Keratinocyte (primary cell): ENCODE measurements at regions not wholly inside any gene's neighbourhood (a gene's known extent, or its start where the extent isn't known, plus 50 kb on each side); places are given as distances from the start of the nearest gene placed in this dataset.

Source experiments
- DNase-seq: peaks from one replicate; pipeline ENCODE4 v3.0.0-alpha.2; 2011; ENCODE audit warnings: low read depth, missing footprints, low spot score
- FAIRE-seq: peaks from 2 replicates; lab custom pipeline; 2011; peaks lifted over from hg19 to GRCh38; lab: Jason Lieb, UNC
- H2AFZ ChIP-seq: 2 replicates; pipeline ENCODE4 v1.6.0; 2012; ENCODE audit warnings: low read length, control low read depth, inconsistent platforms; ENCODE audit not compliant: control insufficient read depth
- H3K27ac ChIP-seq: 2 replicates; pipeline ENCODE4 v1.5.1; 2011; ENCODE audit warnings: low read length; ENCODE audit not compliant: control insufficient read depth, insufficient read depth
- H3K27me3 ChIP-seq: 3 replicates; pipeline ENCODE4 v1.6.0; 2011; ENCODE audit warnings: low read length; ENCODE audit not compliant: control insufficient read depth, insufficient read depth; ENCODE audit errors: extremely low read depth
- H3K36me3 ChIP-seq, 2 experiments: 2 replicates in 1 of 2; 3 replicates in 1 of 2; pipeline ENCODE4 v1.5.1; 2011; ENCODE audit warnings: low read length in 2 of 2, mild to moderate bottlenecking in 1 of 2; ENCODE audit not compliant: control insufficient read depth in 2 of 2, insufficient read depth in 2 of 2; ENCODE audit errors: extremely low read depth in 1 of 2
- H3K4me1 ChIP-seq: 3 replicates; pipeline ENCODE4 v1.5.1; 2011; ENCODE audit warnings: low read length; ENCODE audit not compliant: control insufficient read depth, insufficient read depth; ENCODE audit errors: extremely low read depth
- H3K4me2 ChIP-seq: 3 replicates; pipeline ENCODE4 v1.6.0; 2011; ENCODE audit warnings: low read depth, low read length; ENCODE audit not compliant: control insufficient read depth, insufficient read depth; ENCODE audit errors: extremely low read depth
- H3K4me3 ChIP-seq, 3 experiments: fragments of 200-600 bp in 1 of 3; sonication (generic) in 1 of 3; 2 replicates in 2 of 3; 3 replicates in 1 of 3; pipeline ENCODE4 v1.5.1; 2011 to 2016; ENCODE audit warnings: low read length in 3 of 3, mild to moderate bottlenecking in 3 of 3, control low read depth in 2 of 3, inconsistent platforms in 1 of 3, low read depth in 1 of 3, mixed read lengths in 1 of 3, mixed run types in 1 of 3, moderate library complexity in 1 of 3; ENCODE audit not compliant: control insufficient read depth in 2 of 3, insufficient read depth in 2 of 3; ENCODE audit errors: extremely low read depth in 1 of 3
- H3K79me2 ChIP-seq: 2 replicates; pipeline ENCODE4 v1.6.0; 2012; ENCODE audit warnings: low read length; ENCODE audit not compliant: control insufficient read depth, insufficient read depth
- H3K9ac ChIP-seq: 3 replicates; pipeline ENCODE4 v1.6.0; 2011; ENCODE audit warnings: low read length; ENCODE audit not compliant: control insufficient read depth, insufficient read depth; ENCODE audit errors: extremely low read depth
- H3K9me1 ChIP-seq: 3 replicates; pipeline ENCODE4 v1.6.0; 2011; ENCODE audit warnings: low read length; ENCODE audit not compliant: control insufficient read depth, insufficient read depth; ENCODE audit errors: extremely low read depth
- H3K9me3 ChIP-seq: 2 replicates; pipeline ENCODE4 v1.5.1; 2012; ENCODE audit warnings: low read depth, low read length; ENCODE audit not compliant: control insufficient read depth
- H4K20me1 ChIP-seq: 3 replicates; pipeline ENCODE4 v1.6.0; 2011; ENCODE audit warnings: low read length; ENCODE audit not compliant: control insufficient read depth, insufficient read depth; ENCODE audit errors: extremely low read depth
- EZH2 ChIP-seq: IDR thresholded peaks from one replicate; pipeline ENCODE4 v1.6.1; 2012; ENCODE audit warnings: inconsistent platforms, mild to moderate bottlenecking, low read length, moderate library complexity
- dilution Hi-C: fragments of 300-500 bp; cut with MboI; formaldehyde crosslinking; loops from one replicate; pipeline ENCODE4 v1.7.0; 2020; ENCODE audit warnings: low sequenced_read_pairs; ENCODE audit not compliant: extremely low pct_ligation_motif_present
- TF ChIP-seq, protein P1 (sequence below), 3 experiments: IDR thresholded peaks in 1 of 3; conservative IDR thresholded peaks in 1 of 3; optimal IDR thresholded peaks in 1 of 3; 2 replicates in 2 of 3; 3 replicates in 1 of 3; pipeline versions ENCODE3 to v1.5.1; 2011; ENCODE audit warnings: low read length in 3 of 3, mild to moderate bottlenecking in 3 of 3, moderate library complexity in 2 of 3, control low read depth in 1 of 3, inconsistent platforms in 1 of 3; ENCODE audit not compliant: insufficient read depth in 2 of 3; ENCODE audit errors: extremely low read depth in 1 of 3

GRCh38 chr3:106908181-106908938 is 468.9 kb upstream of the CCDC54 start:
- dilution Hi-C loops, result no loop called here
- Histone ChIP-seq H3K9me3 (no peaks in the 10 kb centered on the region), H3K27me3 (no peaks in the 10 kb centered on the region), H3K36me3 (no peaks in the 10 kb centered on the region), H3K4me3 (no peak overlapping the region), H4K20me1 (no peaks in the 10 kb centered on the region), H3K4me2 (no peak overlapping the region), H3K9ac (no peak overlapping the region), H3K27ac (no peak overlapping the region), H3K9me1 (no peaks in the 10 kb centered on the region), H2AFZ (no peak overlapping the region), H3K4me1 (peaks cover 6% of the 10 kb centered on the region), H3K79me2 (no peaks in the 10 kb centered on the region)
- TF ChIP-seq, protein P1, sequence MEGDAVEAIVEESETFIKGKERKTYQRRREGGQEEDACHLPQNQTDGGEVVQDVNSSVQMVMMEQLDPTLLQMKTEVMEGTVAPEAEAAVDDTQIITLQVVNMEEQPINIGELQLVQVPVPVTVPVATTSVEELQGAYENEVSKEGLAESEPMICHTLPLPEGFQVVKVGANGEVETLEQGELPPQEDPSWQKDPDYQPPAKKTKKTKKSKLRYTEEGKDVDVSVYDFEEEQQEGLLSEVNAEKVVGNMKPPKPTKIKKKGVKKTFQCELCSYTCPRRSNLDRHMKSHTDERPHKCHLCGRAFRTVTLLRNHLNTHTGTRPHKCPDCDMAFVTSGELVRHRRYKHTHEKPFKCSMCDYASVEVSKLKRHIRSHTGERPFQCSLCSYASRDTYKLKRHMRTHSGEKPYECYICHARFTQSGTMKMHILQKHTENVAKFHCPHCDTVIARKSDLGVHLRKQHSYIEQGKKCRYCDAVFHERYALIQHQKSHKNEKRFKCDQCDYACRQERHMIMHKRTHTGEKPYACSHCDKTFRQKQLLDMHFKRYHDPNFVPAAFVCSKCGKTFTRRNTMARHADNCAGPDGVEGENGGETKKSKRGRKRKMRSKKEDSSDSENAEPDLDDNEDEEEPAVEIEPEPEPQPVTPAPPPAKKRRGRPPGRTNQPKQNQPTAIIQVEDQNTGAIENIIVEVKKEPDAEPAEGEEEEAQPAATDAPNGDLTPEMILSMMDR (optimal IDR thresholded peaks at IDR 0.05 in 1 of 3, IDR thresholded peaks at IDR 0.05 in 1 of 3, conservative IDR thresholded peaks at IDR 0.05 in 1 of 3; ENCODE audit: extremely low read depth in 1 of 3, insufficient read depth in 2 of 3, low read length in 3 of 3), result no peak
- TF ChIP-seq EZH2, result no peak
- FAIRE-seq (no peak), DNase-seq (no peak)

DNA sequence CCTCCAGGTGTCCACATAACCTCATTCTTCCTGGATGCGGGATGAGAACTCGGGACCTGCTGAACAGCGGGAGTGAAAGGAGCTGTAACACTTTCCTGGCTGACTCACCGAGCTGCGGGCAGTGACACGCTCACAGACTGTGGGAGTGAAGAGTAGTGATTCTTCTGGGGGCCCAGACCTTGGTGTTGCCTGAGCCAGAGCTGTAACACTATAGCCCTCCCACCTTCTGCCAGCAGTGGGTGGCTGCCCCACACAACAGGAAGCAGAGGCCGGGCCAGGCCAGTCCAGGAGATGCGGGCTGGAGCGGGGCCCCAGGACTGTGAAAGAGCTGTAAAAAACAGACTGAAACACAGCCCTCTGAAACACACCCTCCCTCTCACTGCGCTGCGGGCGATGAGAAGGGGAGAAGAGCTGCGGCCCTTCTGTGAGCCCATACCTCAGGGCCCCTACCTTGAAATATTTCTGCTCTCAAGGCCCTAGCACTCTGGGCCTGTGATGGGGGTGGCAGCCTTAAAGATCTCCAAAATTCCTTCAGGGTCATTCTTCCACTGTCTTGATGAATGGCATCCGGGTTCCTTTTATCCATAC is 464.0 kb upstream of the CCDC54 start:
- DNase-seq, result no peak
- dilution Hi-C loops, result no loop called here
- H3K9ac ChIP-seq, result no peak overlapping the region
- H3K36me3 ChIP-seq, result no peaks in the 10 kb centered on the region
- H3K4me3 ChIP-seq, result no peak overlapping the region
- TF ChIP-seq, protein P1 (optimal IDR thresholded peaks at IDR 0.05 in 1 of 3, IDR thresholded peaks at IDR 0.05 in 1 of 3, conservative IDR thresholded peaks at IDR 0.05 in 1 of 3; ENCODE audit: extremely low read depth in 1 of 3, insufficient read depth in 2 of 3, low read length in 3 of 3), result no peak
- TF ChIP-seq EZH2, result no peak
- peak overlapping the region; percentile 47 for H2AFZ ChIP-seq
- no peaks in the 10 kb centered on the region for H3K9me1 ChIP-seq
- no peaks in the 10 kb centered on the region for H3K27me3 ChIP-seq
- H3K4me2 ChIP-seq, result peak overlapping the region; percentile 48
- H3K79me2 ChIP-seq, result no peaks in the 10 kb centered on the region
- no peaks in the 10 kb centered on the region for H3K9me3 ChIP-seq
- H3K27ac ChIP-seq, result no peak overlapping the region
- no peak for FAIRE-seq
- peaks cover 6% of the 10 kb centered on the region for H3K4me1 ChIP-seq
- no peaks in the 10 kb centered on the region for H4K20me1 ChIP-seq
